BE2C (cell line): ENCODE measurements at regions not wholly inside any gene's neighbourhood (a gene's known extent, or its start where the extent isn't known, plus 50 kb on each side); places are given as distances from the start of the nearest gene placed in this dataset.
"Not testable (repeated sequence)": the region's sequence is repeated elsewhere in the genome, so short reads cannot be mapped to it uniquely, and the experiment has no call there.

ENCODE experiments used
- DNase-seq: peaks from one replicate; pipeline ENCODE4 v3.0.0-alpha.2; 2020
- H3K27me3 ChIP-seq: fragments of 250-450 bp; sonication (Bioruptor Pico); 2 replicates; pipeline ENCODE4 v1.5.1; 2020; ENCODE audit warnings: mild to moderate bottlenecking
- H3K36me3 ChIP-seq: fragments of 250-450 bp; sonication (Bioruptor Pico); 2 replicates; pipeline ENCODE4 v1.5.1; 2020; ENCODE audit warnings: mild to moderate bottlenecking
- H3K4me1 ChIP-seq: fragments of 250-450 bp; sonication (Bioruptor Pico); 2 replicates; pipeline ENCODE4 v1.5.1; 2020
- H3K4me3 ChIP-seq: 2 replicates; pipeline ENCODE4 v1.5.1; 2011; ENCODE audit warnings: low read depth, low read length
- H3K9me3 ChIP-seq: fragments of 250-450 bp; sonication (Bioruptor Pico); 2 replicates; pipeline ENCODE4 v1.5.1; 2020
- TF ChIP-seq, protein P1 (sequence below): IDR thresholded peaks from 2 replicates; pipeline ENCODE4 v1.5.1; 2012; ENCODE audit warnings: mild to moderate bottlenecking, low read depth, low read length

DNA sequence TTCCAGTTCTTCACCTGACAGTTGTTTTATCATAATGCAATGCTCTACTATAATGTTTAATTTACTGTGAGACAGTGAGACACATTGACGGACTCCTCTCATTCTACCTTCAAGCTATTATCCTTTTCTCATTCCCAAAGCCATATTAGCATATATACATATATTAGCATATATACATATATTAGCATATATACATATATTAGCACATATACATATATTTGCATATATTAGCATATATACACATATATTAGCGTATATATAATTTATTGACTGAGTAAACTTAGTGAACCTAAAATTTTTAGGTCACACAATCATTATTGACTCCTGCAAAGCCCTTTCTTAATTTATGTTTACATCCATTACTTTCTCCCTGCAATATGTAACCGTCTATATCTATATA is 555.0 kb upstream of the ADGRB3 start:
- TF ChIP-seq, protein P1, sequence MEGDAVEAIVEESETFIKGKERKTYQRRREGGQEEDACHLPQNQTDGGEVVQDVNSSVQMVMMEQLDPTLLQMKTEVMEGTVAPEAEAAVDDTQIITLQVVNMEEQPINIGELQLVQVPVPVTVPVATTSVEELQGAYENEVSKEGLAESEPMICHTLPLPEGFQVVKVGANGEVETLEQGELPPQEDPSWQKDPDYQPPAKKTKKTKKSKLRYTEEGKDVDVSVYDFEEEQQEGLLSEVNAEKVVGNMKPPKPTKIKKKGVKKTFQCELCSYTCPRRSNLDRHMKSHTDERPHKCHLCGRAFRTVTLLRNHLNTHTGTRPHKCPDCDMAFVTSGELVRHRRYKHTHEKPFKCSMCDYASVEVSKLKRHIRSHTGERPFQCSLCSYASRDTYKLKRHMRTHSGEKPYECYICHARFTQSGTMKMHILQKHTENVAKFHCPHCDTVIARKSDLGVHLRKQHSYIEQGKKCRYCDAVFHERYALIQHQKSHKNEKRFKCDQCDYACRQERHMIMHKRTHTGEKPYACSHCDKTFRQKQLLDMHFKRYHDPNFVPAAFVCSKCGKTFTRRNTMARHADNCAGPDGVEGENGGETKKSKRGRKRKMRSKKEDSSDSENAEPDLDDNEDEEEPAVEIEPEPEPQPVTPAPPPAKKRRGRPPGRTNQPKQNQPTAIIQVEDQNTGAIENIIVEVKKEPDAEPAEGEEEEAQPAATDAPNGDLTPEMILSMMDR, result no peak
- Histone ChIP-seq H3K36me3 (no peaks in the 10 kb centered on the region), H3K27me3 (no peaks in the 10 kb centered on the region), H3K4me1 (no peaks in the 10 kb centered on the region), H3K4me3 (no peak overlapping the region), H3K9me3 (no peaks in the 10 kb centered on the region)
- no peak for DNase-seq

DNA sequence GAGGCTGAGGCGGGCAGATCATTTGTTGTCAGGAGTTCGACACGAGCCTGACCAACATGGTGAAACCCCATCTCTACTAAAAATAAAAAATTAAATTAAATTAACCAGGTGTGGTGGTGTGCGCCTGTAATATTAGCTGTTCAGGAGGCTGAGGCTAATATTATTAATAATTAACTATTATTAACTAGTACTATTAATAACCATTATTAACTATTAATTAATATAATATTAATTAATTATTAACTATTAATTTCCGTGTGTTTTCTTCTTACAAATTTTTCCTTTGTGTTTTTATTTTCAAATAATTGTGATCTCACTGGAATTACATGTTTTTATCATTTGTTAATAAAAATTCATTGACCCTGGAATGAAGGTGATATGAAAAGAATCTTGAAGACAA is 557.4 kb upstream of the ADGRB3 start:
- TF ChIP-seq, protein P1, result no peak
- H3K27me3 ChIP-seq, result no peaks in the 10 kb centered on the region
- no peaks in the 10 kb centered on the region for H3K4me1 ChIP-seq
- H3K9me3 ChIP-seq, result no peaks in the 10 kb centered on the region
- no peak overlapping the region for H3K4me3 ChIP-seq
- H3K36me3 ChIP-seq, result no peaks in the 10 kb centered on the region
- DNase-seq, result no peak

DNA sequence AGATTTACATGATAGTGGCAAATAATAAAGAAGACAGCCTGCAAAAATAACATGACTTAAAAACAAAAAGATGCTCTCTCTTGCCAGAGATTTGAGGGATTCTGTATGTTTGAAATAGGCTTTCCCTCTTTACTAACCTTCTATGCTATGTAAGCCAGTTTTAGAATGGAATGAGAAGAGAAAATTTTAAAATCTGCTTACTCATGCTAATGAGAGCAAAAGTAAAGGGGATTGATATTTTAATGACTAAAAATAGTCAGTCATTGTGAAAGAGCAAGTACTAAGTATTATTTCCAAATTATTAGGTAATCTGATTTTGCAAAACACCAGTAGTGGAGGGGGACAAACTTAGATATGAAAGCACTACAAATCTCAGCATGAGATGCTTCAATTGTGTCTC is 563.3 kb upstream of the ADGRB3 start:
- TF ChIP-seq, protein P1, result no peak
- H3K9me3 ChIP-seq, result no peaks in the 10 kb centered on the region
- H3K27me3 ChIP-seq, result no peaks in the 10 kb centered on the region
- no peak overlapping the region for H3K4me3 ChIP-seq
- no peaks in the 10 kb centered on the region; the same call in 1 of the 2 replicates for H3K4me1 ChIP-seq
- no peaks in the 10 kb centered on the region for H3K36me3 ChIP-seq
- DNase-seq, result no peak

DNA sequence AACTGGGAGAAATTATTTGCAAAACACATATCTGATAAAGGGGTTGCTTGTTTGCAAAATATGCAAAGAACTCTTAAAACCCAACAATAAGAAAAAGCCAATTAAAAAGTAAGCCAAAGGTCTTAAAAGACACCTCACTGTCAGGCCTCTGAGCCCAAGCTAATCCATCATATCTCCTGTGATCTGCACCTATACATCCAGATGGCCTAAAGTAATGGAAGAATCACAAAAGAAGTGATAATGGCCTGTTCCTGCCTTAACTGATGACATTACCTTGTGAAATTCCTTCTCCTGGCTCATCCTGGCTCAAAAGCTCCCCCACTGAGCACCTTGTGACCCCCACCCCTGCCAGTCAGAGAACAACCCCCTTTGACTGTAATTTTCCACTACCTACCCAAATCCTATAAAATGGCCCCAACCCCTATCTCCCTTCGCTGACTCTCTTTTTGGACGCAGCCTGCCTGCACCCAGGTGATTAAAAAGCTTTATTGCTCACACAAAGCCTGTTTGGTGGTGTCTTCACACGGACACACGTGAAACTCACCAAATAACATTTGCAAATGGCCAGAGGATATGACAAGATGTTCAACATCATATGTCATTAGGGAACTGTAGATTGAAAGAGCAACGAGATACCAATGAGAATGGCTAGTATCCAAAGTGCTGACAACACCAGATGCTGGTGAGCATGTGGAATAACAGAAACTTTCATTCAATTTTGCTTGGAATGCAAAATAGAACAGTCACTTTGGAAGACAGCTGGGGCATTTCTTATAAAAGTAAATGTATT is 565.0 kb upstream of the ADGRB3 start:
- H3K36me3 ChIP-seq, result no peaks in the 10 kb centered on the region
- no peaks in the 10 kb centered on the region for H3K9me3 ChIP-seq
- no peaks in the 10 kb centered on the region; the same call in 1 of the 2 replicates for H3K4me1 ChIP-seq
- H3K27me3 ChIP-seq, result no peaks in the 10 kb centered on the region
- no peak overlapping the region for H3K4me3 ChIP-seq
- TF ChIP-seq, protein P1, result no peak
- DNase-seq, result no peak

DNA sequence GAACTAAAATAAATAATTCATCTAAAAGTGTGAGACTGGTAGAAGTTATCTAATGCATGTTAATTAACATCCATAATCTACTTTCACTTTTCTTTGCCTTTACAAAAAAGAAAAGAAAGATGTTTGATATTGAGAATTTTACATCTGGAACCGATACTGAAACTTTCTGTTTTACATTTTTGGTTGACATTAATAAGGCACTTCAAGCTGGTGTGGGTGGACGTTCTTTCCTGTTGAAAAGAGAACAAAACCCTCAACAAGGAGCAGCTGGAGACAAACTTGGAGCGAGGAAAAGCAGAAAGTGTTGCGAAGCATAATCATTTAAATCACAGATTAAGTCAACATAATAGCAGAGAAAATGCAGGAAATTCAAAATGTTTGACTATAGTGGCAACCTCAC is 575.2 kb upstream of the ADGRB3 start:
- TF ChIP-seq, protein P1, result no peak
- no peak overlapping the region for H3K4me3 ChIP-seq
- no peaks in the 10 kb centered on the region for H3K36me3 ChIP-seq
- H3K27me3 ChIP-seq, result no peaks in the 10 kb centered on the region
- no peaks in the 10 kb centered on the region for H3K9me3 ChIP-seq
- no peaks in the 10 kb centered on the region for H3K4me1 ChIP-seq
- DNase-seq, result no peak

DNA sequence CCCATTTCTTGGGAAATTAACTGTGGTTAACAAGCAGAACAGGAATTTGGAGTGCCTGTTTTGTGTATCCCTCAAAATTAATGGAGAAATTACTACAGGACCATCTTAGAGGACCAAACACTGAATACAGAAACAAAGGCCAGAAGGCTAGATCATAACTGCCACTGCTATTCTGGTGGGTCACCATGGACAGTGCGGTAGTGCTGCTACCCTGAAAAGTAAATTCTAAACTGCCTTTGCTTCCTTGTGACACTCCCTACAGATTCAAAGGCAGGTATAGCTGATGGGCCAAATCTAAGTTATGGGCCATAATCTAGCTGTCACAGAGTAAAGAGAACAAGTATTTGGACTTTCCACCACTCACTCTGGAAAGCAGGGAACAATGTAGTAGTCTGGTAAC is 575.8 kb upstream of the ADGRB3 start:
- Histone ChIP-seq H3K4me1 (no peaks in the 10 kb centered on the region), H3K4me3 (no peak overlapping the region), H3K36me3 (no peaks in the 10 kb centered on the region), H3K9me3 (no peaks in the 10 kb centered on the region), H3K27me3 (no peaks in the 10 kb centered on the region)
- TF ChIP-seq, protein P1, result no peak
- DNase-seq, result no peak

DNA sequence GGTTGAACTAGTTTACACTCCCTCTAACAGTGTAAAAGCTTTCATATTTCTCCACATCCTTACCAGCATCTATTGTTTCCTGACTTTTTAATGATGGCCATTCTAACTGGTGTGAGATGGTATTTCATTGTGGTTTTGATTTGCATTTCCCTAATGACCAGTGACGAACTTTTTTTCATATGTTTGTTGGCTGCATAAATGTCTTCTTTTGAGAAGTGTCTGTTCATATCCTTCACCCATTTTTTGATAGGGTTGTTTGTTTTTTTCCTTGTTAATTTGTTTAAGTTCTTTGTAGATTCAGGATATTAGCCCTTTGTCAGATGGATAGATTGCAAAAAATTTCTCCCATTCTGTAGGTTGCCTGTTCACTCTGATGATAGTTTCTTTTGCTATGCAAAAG is 578.5 kb upstream of the ADGRB3 start:
- not testable (repeated sequence) for H3K4me3 ChIP-seq, DNase-seq, H3K27me3 ChIP-seq, H3K4me1 ChIP-seq, H3K9me3 ChIP-seq, H3K36me3 ChIP-seq
